Stimulated activated naive CD8-positive, alpha-beta T cell treated with anti-CD3 and anti-CD28 coated beads, Interleukin-15, Interleukin-2, amounts not matched to agents 100 U/mL and 50 U/mL, for 24 hours (primary cell): ENCODE measurements at regions not wholly inside any gene's neighbourhood (a gene's known extent, or its start where the extent isn't known, plus 50 kb on each side); places are given as distances from the start of the nearest gene placed in this dataset.

ENCODE experiments used
- ATAC-seq: fragments of 150-1000 bp; cut with Tn5 transposase; one replicate; pipeline ENCODE4 v1.10.0; 2021
- DNase-seq: peaks from one replicate; pipeline ENCODE4 v3.0.0; 2021

DNA sequence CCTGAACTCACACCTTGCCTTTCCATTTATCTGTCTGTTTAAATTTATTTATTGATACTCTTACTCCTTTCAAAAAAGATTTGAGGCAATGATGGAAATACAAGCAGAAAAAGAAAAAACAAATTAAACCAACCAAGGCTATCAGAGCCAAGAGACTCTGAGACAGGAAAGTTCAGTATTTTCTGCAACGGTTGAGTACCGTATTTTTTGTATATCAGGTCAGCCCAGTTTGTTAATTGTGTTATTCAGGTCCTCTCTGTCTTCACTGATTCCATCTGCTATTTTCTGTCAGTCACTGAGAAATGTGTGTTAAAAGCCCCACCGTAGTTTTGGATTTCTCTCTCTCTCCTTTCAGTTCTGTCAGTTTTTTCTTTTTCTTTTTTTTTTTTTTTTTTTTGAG is 134.5 kb upstream of the SMIM23 start:
- ATAC-seq (no peak), DNase-seq (no peak)

DNA sequence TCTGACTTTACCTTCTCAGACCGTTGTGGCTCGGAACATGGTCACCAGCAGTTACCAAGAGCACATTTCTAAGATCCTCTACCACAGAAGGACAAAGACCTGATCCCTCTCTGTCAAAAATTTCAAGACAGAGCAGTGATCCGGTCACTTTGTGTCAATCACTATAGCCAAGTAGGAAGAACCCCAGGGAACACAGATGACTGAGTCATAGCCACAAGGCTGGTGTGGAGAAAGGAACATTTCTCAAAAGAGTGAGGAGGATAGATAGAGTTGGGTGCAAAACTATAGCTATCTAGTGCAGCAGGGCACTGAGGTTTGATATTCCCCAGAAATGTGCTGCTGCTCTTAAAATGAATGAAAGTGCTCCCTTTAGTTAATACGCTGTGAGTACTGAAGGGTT is 130.7 kb upstream of the SMIM23 start:
- DNase-seq (no peak), ATAC-seq (no peak)

DNA sequence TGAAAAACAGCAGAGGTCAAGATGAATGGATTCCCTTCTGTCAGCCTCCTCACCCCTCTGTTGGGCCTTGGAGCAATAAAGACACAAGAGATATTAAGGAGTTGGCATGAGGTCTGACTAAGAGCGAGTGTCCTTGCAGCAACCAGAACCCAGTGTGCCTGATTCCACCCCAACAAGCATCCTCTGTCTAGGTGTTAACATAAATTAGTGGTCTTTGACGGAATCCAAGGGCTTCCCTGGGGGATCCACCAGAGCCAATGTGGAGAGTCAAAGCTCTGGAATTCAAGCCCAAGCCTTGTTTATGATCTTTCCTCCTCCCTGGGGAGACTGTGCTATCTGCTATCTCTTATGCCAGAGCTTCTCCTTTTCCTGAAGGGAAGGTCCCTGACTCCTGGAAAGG is 128.1 kb upstream of the SMIM23 start:
- no peak for DNase-seq

DNA sequence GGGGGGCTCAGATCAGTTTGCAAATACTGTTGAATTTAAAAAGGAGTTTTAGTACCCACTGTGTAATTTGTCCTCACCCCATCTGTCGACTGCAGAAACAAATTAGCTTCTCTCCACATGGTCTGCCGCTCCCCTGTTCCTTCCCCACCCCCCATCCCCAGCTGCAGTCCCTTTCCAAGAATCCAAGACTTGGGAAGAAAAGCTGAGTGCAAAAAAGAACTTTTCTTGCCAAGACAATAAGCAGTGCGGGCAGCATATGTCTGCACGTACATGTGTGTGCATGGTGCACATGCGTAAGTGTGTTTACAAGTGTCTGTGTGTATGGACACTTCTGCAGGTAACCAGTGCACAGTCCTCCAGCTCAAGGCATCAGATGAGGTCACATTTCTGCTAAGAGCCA is 125.7 kb upstream of the SMIM23 start:
- no peak for DNase-seq
- no peak for ATAC-seq

More for the DNA sequence above, 128.1 kb upstream of the SMIM23 start:
- no peak for ATAC-seq

DNA sequence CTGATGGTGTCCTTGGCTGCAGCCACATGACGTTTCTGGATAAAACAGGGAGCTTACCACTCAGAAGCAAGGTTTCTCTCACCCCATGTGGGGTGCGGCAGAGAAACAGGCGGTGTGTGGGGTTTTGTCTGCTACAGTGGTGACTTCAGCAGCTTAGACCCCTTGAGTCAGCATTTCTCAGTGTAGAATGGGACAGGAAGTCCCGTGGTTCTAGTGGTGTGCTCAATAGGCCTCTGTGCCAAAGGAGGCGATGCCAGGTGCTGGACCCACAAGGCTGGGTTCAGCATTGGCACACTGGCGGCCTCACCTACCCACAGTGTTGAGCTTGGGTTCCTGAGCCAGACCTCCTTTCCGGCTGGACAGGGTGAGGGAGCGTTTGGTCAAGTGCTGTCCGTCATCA is 125.2 kb upstream of the SMIM23 start:
- DNase-seq (no peak), ATAC-seq (no peak)

DNA sequence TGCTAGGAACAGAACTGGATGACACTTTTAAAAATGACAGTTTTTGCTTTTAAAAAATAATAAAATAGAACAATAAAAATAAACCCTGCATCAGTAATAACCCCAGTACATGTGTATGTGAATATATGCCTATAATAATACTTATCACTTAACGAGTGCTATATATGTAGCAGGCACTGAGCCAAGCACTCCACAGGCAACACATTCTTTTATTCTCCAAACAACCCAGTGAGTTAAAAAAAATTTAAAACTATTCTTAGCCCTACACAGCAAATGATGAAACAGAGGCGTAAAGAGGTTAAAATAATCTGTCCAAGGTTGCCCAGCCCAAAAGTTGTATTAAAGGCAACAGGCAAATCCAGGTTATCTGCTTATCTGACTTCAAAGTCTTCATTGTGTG is 124.5 kb upstream of the SMIM23 start:
- ATAC-seq = no peak

DNA sequence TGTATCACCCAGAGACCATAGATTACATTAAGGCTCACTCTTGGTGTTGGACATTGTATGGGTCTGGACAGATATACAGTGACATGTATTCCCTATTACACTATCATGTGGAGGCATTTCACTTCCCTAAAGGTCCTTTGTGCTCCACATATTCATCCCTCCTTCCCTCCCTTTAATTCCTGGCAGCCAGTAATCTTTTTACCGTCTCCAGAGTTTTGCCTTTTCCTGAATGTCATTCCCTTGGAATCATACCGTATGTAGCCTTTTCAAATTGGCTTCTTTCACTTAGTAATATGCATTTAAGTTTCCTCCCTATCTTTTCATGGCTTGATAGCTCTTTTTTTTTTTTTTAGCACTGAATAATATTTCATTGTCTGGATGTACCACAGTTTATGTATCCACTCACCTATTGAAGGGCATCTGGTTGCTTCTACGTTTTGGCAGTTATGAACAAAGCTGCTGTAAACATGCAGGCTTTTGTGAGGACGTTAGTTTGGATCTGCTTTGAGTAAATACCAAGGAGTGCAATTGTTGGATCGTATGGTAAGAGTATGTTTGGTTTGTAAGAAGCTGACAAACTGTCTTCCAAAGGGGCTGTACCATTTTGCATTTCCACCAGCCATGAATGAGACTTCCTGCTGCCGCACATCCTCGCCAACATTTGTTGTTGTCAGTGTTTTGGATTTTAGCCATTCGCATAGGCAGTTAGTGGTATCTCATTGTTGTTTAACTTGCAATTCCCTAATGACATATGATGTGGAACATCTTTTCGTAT is 122.1 kb upstream of the SMIM23 start:
- no peak for DNase-seq
- ATAC-seq = no peak

More for the DNA sequence above, 124.5 kb upstream of the SMIM23 start:
- no peak for DNase-seq

DNA sequence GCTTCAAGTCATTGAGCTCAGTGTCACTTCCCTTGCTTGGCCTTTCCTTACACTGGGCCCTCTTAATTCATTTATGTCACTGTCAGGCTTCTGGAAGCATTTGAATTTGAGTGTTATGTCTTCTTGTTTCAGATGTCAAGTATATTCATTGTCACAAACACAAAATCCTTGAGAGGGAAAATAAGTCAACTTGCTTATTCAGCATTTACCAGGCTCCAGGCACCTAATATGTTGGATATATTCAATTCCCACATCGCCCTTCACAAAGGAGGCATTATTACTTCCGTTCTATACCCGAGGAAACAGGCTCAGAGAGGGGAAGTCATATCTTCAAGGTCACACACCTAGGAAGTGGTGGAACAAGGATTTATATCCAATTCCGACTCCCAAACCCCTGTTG is 121.1 kb upstream of the SMIM23 start:
- DNase-seq = no peak
- ATAC-seq = no peak

DNA sequence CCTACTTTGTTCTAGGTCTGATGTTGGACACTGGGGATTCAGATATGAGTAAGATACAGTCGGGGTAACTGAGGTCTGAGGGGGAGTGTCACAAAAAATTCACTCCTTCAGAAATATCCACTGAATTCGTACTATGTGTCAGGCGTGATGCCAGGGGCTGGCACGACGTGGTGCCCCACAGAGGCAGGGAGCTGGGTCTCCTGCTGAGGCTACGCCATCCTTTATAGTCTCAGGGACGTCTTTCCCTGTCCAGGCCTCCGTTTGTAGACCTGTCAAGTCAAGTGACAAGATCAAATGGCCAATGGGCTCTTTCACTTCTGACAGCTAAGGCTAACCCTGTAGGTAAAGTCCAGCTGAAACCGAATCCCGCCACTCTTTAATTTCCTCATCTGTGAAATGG is 118.8 kb upstream of the SMIM23 start:
- DNase-seq = no peak
- no peak for ATAC-seq

DNA sequence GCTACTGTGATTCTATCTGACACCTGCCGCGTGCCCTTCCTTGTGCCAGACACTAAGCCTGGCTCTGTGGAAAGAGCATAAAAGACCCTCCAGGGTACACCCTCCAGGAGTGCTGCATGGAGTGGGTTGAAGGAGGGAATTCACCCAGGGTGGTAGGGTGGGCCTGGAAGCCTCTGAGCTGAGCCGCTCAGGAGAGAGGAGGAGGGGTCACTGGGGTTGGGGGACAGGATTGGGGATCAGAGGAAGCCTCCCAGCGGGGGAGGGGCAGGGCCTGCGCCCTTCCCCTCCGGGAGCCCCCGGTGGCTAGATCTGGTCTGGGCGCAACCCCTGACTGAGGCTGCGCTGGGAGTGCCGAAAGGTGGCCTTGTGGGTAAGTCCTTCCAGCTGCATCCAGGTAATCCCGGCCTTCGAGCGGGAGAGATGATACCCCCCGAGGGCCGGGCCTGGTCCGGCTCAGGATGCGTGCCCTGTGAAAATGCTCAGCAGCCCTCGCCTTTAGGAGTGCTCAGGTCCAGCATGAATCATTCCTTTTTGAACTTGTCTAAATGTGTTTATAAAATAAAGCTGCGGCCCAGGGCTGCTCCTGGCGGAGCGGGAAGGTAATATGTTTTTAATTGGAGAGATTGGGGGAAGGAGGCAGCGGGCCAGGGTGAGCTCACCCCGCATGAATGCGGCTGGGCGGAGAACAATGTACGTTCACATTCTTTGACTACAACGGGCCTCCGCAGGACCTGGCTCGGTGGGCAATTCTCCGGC is 118.1 kb upstream of the SMIM23 start:
- no peak for ATAC-seq

DNA sequence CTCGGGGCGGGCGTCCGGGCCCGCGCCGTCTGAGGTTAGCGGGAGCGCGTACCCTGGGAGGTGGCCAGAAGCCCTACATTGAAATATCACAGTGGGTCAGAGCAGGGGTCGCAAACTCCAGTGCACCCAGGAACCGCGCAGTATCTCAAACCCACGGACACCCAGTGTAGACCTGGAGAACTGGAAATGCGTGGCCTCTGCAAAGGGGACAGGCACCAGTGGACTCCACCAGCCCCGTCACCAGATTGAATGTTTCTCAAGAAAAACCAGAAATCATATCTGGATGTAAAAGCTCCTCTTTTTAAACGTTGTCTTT is 117.6 kb upstream of the SMIM23 start:
- DNase-seq (no peak), ATAC-seq (no peak)

More for the DNA sequence above, 118.1 kb upstream of the SMIM23 start:
- no peak for DNase-seq

DNA sequence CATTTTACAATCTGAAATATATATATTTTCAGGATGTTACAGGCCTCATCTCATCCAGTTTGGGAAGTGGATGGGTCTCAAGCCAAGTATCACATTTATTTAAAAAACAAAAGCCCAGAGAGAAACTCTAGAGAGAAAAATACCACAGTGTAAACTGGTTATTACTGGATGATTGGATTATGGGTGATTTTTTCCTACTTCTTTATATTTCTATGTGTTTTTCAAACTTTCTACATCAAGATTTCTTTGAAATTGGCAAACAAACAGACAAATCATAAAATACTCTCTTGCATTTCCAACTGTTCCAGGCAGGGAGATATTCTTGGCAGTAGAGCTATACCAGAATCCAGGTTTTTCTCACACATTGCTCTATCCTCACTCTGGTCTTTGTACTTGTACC is 116.0 kb upstream of the SMIM23 start:
- DNase-seq (no peak), ATAC-seq (no peak)

DNA sequence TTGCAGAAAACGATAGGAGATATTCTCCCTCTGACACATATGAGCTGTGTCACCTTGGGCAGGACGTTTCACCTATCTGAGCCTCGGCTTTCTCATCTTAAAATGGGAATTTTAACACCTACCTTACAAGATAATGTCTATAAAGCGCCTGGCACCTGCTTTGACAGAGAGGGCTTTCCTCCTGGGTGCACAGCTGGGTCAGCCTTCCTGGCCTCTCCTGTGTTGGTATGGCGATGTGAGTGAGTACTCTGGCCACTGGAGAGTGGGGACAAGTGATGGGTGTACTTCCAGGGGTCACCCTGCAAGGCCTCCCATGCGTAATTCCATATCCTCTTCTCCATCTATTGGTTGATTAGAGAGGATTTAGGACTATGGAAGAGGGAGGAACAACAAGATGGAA is 113.1 kb upstream of the SMIM23 start:
- no peak for DNase-seq
- no peak for ATAC-seq

DNA sequence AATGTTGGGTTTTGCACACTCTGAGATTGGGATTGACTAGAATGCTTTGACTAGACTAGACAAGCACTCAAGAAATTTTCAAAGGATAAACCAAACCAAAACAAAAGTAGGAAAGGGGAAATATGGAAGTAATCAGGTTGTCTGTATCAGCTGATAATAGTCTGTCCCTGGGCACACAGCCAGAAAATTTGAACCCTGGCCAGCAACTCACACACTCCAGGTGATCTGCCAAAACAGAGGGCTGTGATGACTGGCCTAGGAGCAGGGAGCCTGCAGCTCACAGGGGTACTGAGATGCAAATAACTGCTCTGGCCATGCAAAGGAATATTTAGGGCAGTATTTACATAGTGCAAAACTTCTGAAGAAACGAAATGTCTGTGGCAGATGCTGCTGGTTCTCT is 112.3 kb upstream of the SMIM23 start:
- no peak for DNase-seq
- ATAC-seq = no peak

DNA sequence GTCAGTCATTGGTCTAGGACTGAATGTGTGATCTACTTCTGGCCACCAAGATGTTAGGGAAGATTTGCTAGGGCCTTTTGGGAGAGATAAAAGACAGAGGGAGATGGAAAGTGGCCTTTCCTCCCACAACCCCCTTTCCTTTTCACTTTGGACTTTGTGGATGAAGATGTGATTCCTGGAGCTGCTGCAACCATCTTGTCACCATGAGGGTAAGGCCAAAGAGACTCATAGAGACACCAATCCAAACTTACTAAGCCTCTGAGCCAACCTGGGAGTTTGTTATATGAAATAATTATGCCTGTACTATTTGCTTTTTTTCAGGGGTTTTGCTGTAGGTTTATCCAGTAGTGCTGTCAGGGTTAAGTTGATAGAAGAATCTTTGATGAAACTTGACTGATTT is 111.8 kb upstream of the SMIM23 start:
- ATAC-seq (no peak), DNase-seq (no peak)

DNA sequence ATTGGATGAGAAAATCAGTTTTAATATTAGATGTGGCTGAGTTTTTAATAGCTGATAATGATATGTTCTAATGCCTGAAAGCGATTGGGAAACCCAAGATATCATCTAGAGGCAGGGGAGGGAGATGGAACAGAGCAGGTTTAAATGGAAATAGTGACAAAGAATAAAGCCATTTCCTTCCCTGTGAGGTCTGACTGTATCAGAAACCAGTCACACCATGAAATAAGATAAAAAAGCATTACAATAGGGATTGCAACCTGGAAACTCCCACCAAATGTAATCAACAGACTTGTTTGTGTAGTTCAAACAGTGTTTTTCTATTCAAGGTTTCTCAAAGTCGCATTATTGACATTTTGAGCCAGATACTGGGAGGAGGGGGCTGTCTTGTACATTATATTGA is 110.1 kb upstream of the SMIM23 start:
- DNase-seq (no peak), ATAC-seq (no peak)

DNA sequence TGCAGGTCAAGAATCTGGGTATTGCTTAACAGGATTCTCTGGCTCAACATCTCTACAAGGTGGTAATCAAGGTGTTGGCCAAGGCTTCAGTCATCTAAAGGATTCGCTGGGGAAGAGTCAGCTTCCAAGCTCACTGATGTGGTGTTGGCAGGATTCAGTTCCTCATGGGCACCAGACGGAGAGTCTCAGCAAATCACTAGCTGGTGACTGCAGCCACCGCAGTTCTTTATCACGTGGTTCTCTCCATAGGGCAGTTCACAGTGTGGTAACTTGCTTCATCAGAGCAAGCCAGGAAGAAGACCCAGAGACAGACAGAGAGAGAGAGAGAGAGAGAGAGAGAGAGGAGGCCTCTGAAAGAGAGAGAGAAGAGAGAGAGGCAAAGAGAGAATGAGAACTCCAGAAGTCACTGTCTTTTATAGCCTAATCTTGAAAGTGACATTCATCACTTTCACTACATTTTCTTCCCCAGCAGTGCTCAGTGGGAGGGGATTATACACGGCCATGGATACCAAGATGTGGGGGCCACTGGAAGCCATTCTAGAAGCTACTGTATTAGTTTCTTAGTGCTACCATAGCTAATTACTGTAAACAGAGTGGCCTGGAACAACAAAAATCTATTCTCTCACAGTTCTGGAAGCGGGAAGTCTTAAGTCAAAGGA is 109.2 kb upstream of the SMIM23 start:
- no peak for DNase-seq
- no peak for ATAC-seq

DNA sequence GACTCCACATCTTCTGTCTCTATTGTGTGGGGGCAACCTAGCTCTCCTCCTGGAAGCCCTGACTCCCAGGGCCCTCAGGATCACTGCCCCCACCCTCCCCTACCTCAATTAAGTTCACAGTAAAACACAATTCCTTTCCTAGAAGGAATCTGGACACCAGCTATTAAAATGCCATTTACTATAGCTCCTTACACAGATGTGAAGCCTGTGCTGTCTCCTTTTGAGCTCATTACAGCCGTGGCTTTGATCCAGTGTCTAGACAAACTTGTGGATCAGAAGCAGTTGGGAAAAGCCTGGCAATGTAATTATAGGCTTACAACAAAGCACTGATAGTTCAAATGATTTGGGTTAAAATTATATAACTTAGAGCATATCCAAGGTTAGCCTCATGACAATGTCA is 107.0 kb upstream of the SMIM23 start:
- DNase-seq (no peak), ATAC-seq (no peak)

DNA sequence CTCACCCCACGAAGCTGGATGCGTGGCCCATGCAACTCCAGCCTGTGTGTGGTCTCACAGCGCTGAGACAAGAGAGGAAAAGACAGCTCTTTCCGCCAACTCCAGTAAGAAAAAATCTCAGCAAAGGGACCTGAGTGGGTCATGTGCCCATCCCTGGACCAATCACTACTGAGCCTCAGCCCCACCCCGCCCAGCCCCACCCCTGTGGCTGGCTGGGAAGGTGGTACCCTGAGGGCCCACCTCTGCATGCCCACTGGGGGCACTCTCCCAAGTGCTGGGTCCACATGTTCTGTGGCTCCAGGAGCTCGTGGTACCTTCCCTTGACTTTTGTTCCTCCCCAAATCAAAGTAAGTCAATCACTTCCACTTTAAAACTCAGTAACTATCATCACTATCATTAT is 105.1 kb upstream of the SMIM23 start:
- ATAC-seq = no peak
- DNase-seq = no peak

DNA sequence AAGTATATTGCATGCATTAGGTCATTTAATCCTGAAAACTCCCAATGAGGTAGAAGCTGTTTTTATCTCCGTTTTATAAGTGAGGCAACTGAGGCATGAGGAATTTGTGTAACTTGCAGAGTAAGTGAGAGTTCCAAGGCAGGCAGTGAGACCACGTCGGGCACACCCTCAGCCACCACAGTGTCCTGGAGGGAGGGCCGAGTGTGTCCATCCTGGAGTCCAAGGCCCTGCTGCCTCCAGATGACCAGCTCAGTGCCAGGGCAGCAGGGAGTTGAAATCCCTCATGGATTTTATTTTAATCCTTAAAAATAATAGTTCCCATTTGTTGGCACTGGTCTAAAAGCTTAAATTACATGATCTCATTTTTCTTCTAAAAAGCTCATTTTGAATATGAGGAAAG is 104.6 kb upstream of the SMIM23 start:
- no peak for ATAC-seq
- DNase-seq = no peak

DNA sequence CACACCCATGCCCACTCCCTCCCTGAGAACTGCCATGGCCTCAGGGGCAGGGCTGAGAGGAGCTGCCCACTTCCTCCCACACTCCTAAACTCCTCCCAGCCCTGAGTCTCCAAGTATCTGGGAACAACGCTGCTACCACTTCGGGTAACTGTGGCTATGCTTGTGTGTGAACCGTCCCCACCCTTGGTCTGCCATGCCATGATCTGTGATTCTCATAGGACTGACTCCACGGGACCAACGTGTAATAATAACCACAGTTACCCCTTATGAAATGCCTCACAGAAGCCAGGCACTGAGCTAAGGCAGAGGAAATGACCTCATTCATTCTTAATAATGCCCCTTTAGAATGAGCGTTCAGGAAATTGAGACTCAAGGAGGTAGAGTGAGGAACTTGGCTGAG is 103.9 kb upstream of the SMIM23 start:
- DNase-seq = no peak
- ATAC-seq = no peak

DNA sequence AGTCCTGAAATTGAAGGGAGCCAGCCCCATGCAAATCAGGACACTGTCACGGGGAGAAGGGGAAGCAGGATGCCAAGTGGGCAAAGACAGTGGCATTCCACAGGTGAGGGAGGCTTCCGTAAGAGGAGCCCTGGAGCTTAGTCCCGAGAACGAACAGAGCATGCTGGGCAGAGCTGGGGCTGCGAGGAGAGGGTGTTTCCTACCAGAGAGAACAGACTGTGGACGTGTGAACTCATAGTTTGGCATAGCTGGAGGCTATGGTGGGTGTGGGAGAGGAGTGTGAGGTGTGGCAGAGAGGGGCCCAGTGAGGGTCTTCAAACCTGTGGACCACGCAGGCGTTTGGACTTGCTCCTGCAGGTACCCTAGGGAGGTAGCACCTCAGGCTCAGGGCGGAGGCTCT is 102.8 kb upstream of the SMIM23 start:
- no peak for ATAC-seq
- DNase-seq = no peak

DNA sequence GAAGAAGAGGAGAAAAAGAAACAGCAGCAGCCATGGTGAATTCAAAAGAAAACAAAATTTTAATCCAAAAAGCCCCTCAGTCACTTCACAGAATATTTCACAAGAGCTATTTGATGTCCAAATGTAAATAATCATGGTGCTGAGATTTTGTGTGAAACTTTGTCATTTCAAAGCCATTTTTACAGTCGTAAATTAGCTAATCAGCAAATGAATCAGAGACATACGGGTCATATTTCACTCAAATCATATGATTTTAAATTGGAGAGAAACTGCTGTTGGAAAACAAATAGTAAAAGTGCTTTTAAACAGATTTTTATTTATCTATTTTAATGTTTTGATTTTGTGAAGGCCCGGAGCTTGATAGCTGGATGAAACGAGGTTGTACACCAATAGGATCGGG is 101.4 kb upstream of the SMIM23 start:
- DNase-seq = no peak
- ATAC-seq = no peak
